ENCODE measurements at regions not wholly inside any gene's neighbourhood (a gene's known extent, or its start where the extent isn't known, plus 50 kb on each side); places are given as distances from the start of the nearest gene placed in this dataset.

DNA sequence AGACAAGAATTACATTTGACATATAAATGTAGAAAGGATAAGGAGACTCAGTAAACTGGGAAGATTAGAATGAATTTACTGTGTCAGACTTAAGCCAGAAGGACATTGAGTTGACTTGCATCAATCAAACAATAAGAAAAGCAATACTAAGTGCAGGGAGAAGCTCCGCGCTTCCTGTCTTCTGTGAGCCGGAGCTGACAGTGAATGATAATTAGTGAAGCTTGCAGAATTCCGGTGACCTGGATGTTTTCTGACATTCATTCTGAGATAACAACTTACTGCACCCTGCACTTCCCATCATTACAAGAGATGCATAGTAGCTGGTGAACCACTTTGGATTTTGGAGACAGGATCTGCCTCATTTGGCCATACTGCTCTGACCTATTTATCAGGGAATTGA, 469.2 kb upstream of the PCDH20 start:
- TF ChIP-seq, protein P1, sequence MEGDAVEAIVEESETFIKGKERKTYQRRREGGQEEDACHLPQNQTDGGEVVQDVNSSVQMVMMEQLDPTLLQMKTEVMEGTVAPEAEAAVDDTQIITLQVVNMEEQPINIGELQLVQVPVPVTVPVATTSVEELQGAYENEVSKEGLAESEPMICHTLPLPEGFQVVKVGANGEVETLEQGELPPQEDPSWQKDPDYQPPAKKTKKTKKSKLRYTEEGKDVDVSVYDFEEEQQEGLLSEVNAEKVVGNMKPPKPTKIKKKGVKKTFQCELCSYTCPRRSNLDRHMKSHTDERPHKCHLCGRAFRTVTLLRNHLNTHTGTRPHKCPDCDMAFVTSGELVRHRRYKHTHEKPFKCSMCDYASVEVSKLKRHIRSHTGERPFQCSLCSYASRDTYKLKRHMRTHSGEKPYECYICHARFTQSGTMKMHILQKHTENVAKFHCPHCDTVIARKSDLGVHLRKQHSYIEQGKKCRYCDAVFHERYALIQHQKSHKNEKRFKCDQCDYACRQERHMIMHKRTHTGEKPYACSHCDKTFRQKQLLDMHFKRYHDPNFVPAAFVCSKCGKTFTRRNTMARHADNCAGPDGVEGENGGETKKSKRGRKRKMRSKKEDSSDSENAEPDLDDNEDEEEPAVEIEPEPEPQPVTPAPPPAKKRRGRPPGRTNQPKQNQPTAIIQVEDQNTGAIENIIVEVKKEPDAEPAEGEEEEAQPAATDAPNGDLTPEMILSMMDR (conservative IDR thresholded peaks at IDR 0.05; ENCODE audit: low read depth in 2 of 2) = no peak
- no peak for TF ChIP-seq EZH2 (IDR thresholded peaks at IDR 0.05; ENCODE audit: low read depth, unreplicated experiment)
- no peak for TF ChIP-seq EZH2phosphoT487 (IDR thresholded peaks at IDR 0.05; ENCODE audit: unreplicated experiment)
- no peak for TF ChIP-seq POLR2AphosphoS5 (IDR thresholded peaks at IDR 0.05; ENCODE audit: low read depth)
- TF ChIP-seq, protein P2, sequence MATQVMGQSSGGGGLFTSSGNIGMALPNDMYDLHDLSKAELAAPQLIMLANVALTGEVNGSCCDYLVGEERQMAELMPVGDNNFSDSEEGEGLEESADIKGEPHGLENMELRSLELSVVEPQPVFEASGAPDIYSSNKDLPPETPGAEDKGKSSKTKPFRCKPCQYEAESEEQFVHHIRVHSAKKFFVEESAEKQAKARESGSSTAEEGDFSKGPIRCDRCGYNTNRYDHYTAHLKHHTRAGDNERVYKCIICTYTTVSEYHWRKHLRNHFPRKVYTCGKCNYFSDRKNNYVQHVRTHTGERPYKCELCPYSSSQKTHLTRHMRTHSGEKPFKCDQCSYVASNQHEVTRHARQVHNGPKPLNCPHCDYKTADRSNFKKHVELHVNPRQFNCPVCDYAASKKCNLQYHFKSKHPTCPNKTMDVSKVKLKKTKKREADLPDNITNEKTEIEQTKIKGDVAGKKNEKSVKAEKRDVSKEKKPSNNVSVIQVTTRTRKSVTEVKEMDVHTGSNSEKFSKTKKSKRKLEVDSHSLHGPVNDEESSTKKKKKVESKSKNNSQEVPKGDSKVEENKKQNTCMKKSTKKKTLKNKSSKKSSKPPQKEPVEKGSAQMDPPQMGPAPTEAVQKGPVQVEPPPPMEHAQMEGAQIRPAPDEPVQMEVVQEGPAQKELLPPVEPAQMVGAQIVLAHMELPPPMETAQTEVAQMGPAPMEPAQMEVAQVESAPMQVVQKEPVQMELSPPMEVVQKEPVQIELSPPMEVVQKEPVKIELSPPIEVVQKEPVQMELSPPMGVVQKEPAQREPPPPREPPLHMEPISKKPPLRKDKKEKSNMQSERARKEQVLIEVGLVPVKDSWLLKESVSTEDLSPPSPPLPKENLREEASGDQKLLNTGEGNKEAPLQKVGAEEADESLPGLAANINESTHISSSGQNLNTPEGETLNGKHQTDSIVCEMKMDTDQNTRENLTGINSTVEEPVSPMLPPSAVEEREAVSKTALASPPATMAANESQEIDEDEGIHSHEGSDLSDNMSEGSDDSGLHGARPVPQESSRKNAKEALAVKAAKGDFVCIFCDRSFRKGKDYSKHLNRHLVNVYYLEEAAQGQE (IDR thresholded peaks at IDR 0.05; ENCODE audit: unreplicated experiment) = no peak
- no peak for TF ChIP-seq JUNB (IDR thresholded peaks at IDR 0.05; ENCODE audit: unreplicated experiment)

Data from GM23338 (cell line).